ENCODE measurements at regions not wholly inside any gene's neighbourhood (a gene's known extent, or its start where the extent isn't known, plus 50 kb on each side); places are given as distances from the start of the nearest gene placed in this dataset.

DNA sequence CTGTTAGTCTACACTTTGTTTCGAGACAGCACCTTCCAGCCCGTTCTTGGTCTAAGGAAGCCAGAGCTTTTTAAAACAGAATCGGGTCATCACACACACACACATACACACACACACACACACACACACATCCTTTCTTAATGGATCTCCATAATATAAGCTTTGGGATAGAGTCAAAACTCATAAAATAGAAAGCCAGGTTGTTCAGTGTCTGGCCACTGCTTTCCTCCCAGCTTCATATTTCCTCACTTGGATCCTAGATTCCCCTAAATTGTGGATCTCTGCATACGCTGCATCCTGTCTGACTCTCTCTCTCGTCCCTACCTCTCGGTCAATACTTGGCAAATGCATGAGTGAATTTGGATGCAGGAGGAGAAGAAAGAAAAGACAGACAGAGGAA lies 120.5 kb upstream of the SLC14A2 start:
- no peaks in the 10 kb centered on the region for H3K36me3 ChIP-seq (ENCODE audit: control insufficient read depth, insufficient read depth, low read length)
- H3K4me3 ChIP-seq (ENCODE audit: low read length) = no peak overlapping the region
- H3K9me3 ChIP-seq (replicated peaks; ENCODE audit: control insufficient read depth, low read depth, low read length) = no peaks in the 10 kb centered on the region
- DNase-seq = peak; percentile 64
- no peaks in the 10 kb centered on the region for H3K27me3 ChIP-seq (ENCODE audit: control insufficient read depth, insufficient read depth, low read length)
- no peaks in the 10 kb centered on the region for H3K4me1 ChIP-seq (ENCODE audit: control insufficient read depth, insufficient read depth, low read length)
- WGBS (ENCODE audit: insufficient coverage) = 50% methylated on average over 1 of the region's 6 CpGs
- H3K27ac ChIP-seq (ENCODE audit: low read length) = no peak overlapping the region

- H3K27ac ChIP-seq (ENCODE audit: low read length) = no peak overlapping the region
- no peak for DNase-seq
- H3K36me3 ChIP-seq (ENCODE audit: control insufficient read depth, insufficient read depth, low read length) = no peaks in the 10 kb centered on the region
- no peaks in the 10 kb centered on the region for H3K27me3 ChIP-seq (ENCODE audit: control insufficient read depth, insufficient read depth, low read length)
- no peak overlapping the region for H3K4me3 ChIP-seq (ENCODE audit: low read length)
- 92% methylated on average over 1 of the region's 1 CpG for WGBS (ENCODE audit: insufficient coverage)
- no peaks in the 10 kb centered on the region for H3K4me1 ChIP-seq (ENCODE audit: control insufficient read depth, insufficient read depth, low read length)
- no peaks in the 10 kb centered on the region for H3K9me3 ChIP-seq (replicated peaks; ENCODE audit: control insufficient read depth, low read depth, low read length)
Observed at GRCh38 chr18:45496741-45497140, 118.5 kb upstream of the SLC14A2 start.

DNA sequence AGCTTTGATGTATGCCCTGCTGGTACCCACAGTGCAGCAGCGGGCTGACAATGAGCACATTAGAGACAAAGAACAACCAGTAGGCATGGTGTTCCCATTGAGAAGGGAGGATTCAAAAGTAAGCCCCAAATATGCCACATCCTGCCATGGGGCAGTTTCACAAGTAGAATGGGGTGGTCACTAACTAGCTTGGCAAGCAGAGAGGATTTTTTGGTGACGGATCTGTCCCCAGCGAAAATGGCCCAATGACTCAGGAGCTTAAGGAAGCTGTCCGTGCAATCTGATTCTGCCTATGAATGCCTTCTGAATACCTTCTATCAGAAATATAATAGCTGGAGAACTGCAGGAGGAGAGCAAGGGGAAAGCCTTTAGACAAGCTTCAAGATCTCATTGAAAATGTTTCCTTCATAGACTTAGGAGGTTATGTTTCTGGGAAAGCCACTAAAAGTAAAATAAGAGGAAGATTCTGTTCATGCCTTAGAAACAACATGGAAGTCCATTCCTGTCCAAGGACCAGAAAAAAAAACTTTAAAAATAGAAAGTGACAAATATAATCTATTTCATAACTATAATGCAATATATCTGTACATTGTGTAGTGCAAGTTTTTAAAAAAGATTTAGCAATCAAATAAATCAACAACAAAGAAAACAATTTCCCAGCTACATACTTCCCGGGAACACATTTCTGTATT lies 117.5 kb upstream of the SLC14A2 start:
- H3K9me3 ChIP-seq (replicated peaks; ENCODE audit: control insufficient read depth, low read depth, low read length) = no peaks in the 10 kb centered on the region
- H3K36me3 ChIP-seq (ENCODE audit: control insufficient read depth, insufficient read depth, low read length) = no peaks in the 10 kb centered on the region
- H3K27me3 ChIP-seq (ENCODE audit: control insufficient read depth, insufficient read depth, low read length) = no peaks in the 10 kb centered on the region
- no peak overlapping the region for H3K4me3 ChIP-seq (ENCODE audit: low read length)
- DNase-seq = no peak
- no peak overlapping the region for H3K27ac ChIP-seq (ENCODE audit: low read length)
- whole genome bisulfite sequencing (ENCODE audit: insufficient coverage) = no CpG with 5 or more reads among the region's 5 CpGs
- no peaks in the 10 kb centered on the region for H3K4me1 ChIP-seq (ENCODE audit: control insufficient read depth, insufficient read depth, low read length)

DNA sequence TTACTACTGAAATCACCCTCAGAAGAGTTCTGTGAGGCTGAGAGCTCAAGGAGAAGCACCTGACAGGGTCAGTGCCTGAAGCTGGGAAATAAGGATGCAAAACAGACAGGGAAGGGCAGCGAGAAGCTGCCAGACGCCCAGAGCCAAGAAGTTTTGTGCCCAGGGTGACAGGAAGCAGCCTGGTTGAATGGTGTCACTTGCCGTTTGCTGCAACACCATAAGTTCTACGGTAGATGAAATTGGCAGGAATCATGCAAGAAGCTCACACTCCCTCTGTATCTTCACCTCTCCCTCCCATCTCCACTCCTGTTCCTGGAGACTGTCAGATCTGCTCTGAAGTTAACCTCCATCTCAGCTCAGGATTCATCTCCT lies 117.0 kb upstream of the SLC14A2 start:
- Histone ChIP-seq H3K4me1 (ENCODE audit: control insufficient read depth, insufficient read depth, low read length) (no peaks in the 10 kb centered on the region), H3K36me3 (ENCODE audit: control insufficient read depth, insufficient read depth, low read length) (no peaks in the 10 kb centered on the region), H3K9me3 (replicated peaks; ENCODE audit: control insufficient read depth, low read depth, low read length) (no peaks in the 10 kb centered on the region), H3K27ac (ENCODE audit: low read length) (no peak overlapping the region), H3K27me3 (ENCODE audit: control insufficient read depth, insufficient read depth, low read length) (no peaks in the 10 kb centered on the region), H3K4me3 (ENCODE audit: low read length) (no peak overlapping the region)
- 59% methylated on average over 4 of the region's 4 CpGs for WGBS (ENCODE audit: insufficient coverage)
- no peak for DNase-seq

DNA sequence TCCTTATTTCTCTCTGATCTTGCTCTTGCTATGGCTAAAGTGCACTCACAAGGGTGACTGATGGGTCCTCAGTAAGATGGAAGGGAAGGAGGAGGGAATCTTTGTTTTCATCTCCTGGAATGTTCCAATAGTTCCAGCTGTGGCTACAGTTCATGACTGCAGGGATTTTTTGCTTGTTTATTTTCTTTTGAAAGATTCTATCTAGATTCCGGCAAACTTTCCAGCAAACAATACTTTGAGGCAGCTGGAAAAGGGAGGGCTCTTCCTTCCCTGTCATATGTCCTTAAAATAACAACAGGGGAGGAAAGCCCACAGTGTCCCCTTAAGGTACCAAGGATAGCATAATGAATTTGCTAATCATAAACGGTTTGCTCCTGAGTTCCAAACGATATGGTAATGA lies 111.3 kb upstream of the SLC14A2 start:
- Histone ChIP-seq H3K27me3 (ENCODE audit: control insufficient read depth, insufficient read depth, low read length) (no peaks in the 10 kb centered on the region), H3K9me3 (replicated peaks; ENCODE audit: control insufficient read depth, low read depth, low read length) (no peaks in the 10 kb centered on the region), H3K36me3 (ENCODE audit: control insufficient read depth, insufficient read depth, low read length) (no peaks in the 10 kb centered on the region), H3K27ac (ENCODE audit: low read length) (peak overlapping the region; percentile 35), H3K4me3 (ENCODE audit: low read length) (no peak overlapping the region), H3K4me1 (ENCODE audit: control insufficient read depth, insufficient read depth, low read length) (peaks cover 11% of the 10 kb centered on the region)
- DNase-seq = peak; percentile 81
- 0% methylated on average over 2 of the region's 3 CpGs for WGBS (ENCODE audit: insufficient coverage)

DNA sequence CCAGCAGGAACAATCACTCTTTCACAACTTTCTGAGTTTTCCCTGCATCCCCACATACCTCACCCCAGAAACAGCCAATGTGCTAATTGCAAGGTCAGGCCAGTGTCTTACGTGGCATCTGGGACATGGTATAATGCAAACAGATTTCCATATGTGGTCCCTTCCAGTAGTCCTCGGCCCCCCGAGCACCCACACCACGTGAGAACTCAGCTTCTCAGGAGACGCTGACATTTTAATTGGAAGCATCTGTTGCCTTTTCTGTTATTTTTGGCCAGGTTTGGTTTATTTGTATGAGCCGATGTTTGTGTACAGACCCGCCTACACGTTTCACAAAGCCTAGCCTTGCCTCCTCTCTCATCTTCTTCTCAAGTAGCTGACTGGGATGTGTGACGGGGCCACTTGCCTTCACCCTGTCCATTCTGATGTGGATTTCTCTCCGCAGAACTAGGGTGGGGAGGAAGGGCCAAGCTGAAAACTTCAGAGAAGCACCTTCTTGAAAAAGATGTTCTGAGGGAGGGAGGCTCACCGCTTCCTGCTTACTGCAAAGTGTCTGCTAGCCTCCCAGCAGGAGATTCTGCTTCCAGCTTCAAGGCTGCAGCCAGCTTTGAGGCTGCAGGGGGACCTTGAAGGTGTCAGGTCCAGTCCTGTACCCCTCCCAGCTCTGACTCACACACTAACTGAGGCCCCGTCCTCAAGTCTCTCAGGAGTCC lies 109.6 kb upstream of the SLC14A2 start:
- WGBS (ENCODE audit: insufficient coverage) = 44% methylated on average over 3 of the region's 12 CpGs
- DNase-seq = peak; percentile 56
- H3K4me3 ChIP-seq (ENCODE audit: low read length) = no peak overlapping the region
- no peaks in the 10 kb centered on the region for H3K27me3 ChIP-seq (ENCODE audit: control insufficient read depth, insufficient read depth, low read length)
- peaks cover 11% of the 10 kb centered on the region for H3K4me1 ChIP-seq (ENCODE audit: control insufficient read depth, insufficient read depth, low read length)
- no peak overlapping the region for H3K27ac ChIP-seq (ENCODE audit: low read length)
- no peaks in the 10 kb centered on the region for H3K36me3 ChIP-seq (ENCODE audit: control insufficient read depth, insufficient read depth, low read length)
- no peaks in the 10 kb centered on the region for H3K9me3 ChIP-seq (replicated peaks; ENCODE audit: control insufficient read depth, low read depth, low read length)

DNA sequence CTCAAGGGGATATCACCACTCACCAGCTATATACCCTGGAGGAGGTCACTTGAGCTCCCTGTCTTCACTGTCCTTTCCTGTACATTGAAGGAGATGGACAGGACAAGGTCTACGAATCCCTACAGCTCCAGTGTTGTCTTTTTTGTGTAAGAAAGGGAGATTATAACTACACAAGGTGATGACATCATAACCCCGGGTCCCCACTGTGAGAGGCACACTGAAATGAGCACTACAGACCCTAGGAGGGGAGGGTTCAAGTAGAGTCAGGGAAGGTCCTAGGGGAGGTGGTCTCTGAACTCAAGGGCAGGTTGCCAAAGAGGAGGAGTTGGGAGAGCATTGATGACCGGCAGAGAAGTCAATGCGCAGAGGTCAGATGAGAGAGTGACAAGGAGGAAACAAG lies 108.3 kb upstream of the SLC14A2 start:
- Histone ChIP-seq H3K4me1 (ENCODE audit: control insufficient read depth, insufficient read depth, low read length) (peaks cover 11% of the 10 kb centered on the region), H3K27ac (ENCODE audit: low read length) (no peak overlapping the region), H3K27me3 (ENCODE audit: control insufficient read depth, insufficient read depth, low read length) (no peaks in the 10 kb centered on the region), H3K36me3 (ENCODE audit: control insufficient read depth, insufficient read depth, low read length) (no peaks in the 10 kb centered on the region), H3K4me3 (ENCODE audit: low read length) (no peak overlapping the region), H3K9me3 (replicated peaks; ENCODE audit: control insufficient read depth, low read depth, low read length) (no peaks in the 10 kb centered on the region)
- no peak for DNase-seq
- 90% methylated on average over 3 of the region's 4 CpGs for WGBS (ENCODE audit: insufficient coverage)

- WGBS (ENCODE audit: insufficient coverage) = 100% methylated on average over 1 of the region's 4 CpGs
Observed at GRCh38 chr18:45509535-45509934, 105.7 kb upstream of the SLC14A2 start.

DNA sequence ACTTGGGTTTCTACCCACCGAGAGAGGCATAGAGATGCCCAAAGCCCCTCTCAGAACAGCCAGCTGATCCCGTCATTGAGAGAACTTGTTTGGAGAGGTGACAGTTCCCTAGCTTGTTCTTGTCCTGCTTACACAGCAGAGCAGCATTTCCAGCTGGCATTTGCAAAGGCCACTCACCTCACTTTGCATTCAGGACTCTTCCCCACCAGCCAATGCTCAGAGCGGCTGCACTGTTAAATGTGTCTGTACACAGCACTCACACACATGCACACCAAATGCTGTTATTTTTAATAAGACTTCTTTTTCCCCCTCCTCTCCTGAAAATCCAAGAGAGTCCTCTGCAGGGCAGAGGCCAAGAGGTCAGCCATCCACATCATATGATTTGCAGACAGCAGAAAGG lies 104.6 kb upstream of the SLC14A2 start:
- WGBS (ENCODE audit: insufficient coverage) = 92% methylated on average over 2 of the region's 3 CpGs
- Histone ChIP-seq H3K4me3 (ENCODE audit: low read length) (no peak overlapping the region), H3K36me3 (ENCODE audit: control insufficient read depth, insufficient read depth, low read length) (no peaks in the 10 kb centered on the region), H3K4me1 (ENCODE audit: control insufficient read depth, insufficient read depth, low read length) (peaks cover 4% of the 10 kb centered on the region), H3K27ac (ENCODE audit: low read length) (no peak overlapping the region), H3K27me3 (ENCODE audit: control insufficient read depth, insufficient read depth, low read length) (no peaks in the 10 kb centered on the region), H3K9me3 (replicated peaks; ENCODE audit: control insufficient read depth, low read depth, low read length) (no peaks in the 10 kb centered on the region)
- DNase-seq = no peak

More at GRCh38 chr18:45509535-45509934, 105.7 kb upstream of the SLC14A2 start:
- Histone ChIP-seq H3K9me3 (replicated peaks; ENCODE audit: control insufficient read depth, low read depth, low read length) (no peaks in the 10 kb centered on the region), H3K4me3 (ENCODE audit: low read length) (no peak overlapping the region), H3K36me3 (ENCODE audit: control insufficient read depth, insufficient read depth, low read length) (no peaks in the 10 kb centered on the region), H3K27me3 (ENCODE audit: control insufficient read depth, insufficient read depth, low read length) (no peaks in the 10 kb centered on the region), H3K4me1 (ENCODE audit: control insufficient read depth, insufficient read depth, low read length) (peaks cover 7% of the 10 kb centered on the region), H3K27ac (ENCODE audit: low read length) (no peak overlapping the region)
- no peak for DNase-seq

GRCh38 chr18:45512363-45512953 lies 102.8 kb upstream of the SLC14A2 start:
- WGBS (ENCODE audit: insufficient coverage) = 20% methylated on average over 1 of the region's 5 CpGs
- H3K4me1 ChIP-seq (ENCODE audit: control insufficient read depth, insufficient read depth, low read length) = peaks cover 7% of the 10 kb centered on the region

More at GRCh38 chr18:45512363-45512953, 102.8 kb upstream of the SLC14A2 start:
- no peaks in the 10 kb centered on the region for H3K36me3 ChIP-seq (ENCODE audit: control insufficient read depth, insufficient read depth, low read length)
- no peak overlapping the region for H3K27ac ChIP-seq (ENCODE audit: low read length)
- no peak for DNase-seq
- H3K9me3 ChIP-seq (replicated peaks; ENCODE audit: control insufficient read depth, low read depth, low read length) = no peaks in the 10 kb centered on the region
- no peak overlapping the region for H3K4me3 ChIP-seq (ENCODE audit: low read length)
- H3K27me3 ChIP-seq (ENCODE audit: control insufficient read depth, insufficient read depth, low read length) = no peaks in the 10 kb centered on the region
